Astrocyte (in vitro differentiated cells and primary cell): ENCODE measurements at regions not wholly inside any gene's neighbourhood (a gene's known extent, or its start where the extent isn't known, plus 50 kb on each side); places are given as distances from the start of the nearest gene placed in this dataset. TPM values are rescaled to one million over a fixed set of nuclear protein-coding genes. Genes with fewer than 3 reads are reported as not detected.

Experiments
- DNase-seq: peaks from one replicate; pipeline ENCODE4 v3.0.0-alpha.2; 2010; ENCODE audit warnings: low read depth
- FAIRE-seq: peaks from 2 replicates; lab custom pipeline; 2011; peaks lifted over from hg19 to GRCh38; lab: Jason Lieb, UNC
- H2AFZ ChIP-seq: 2 replicates; pipeline ENCODE4 v1.6.0; 2012; ENCODE audit warnings: low read depth, low read length, inconsistent platforms
- H3K27ac ChIP-seq: 2 replicates; pipeline ENCODE4 v1.5.1; 2011; ENCODE audit warnings: low read depth, low read length, inconsistent platforms
- H3K27me3 ChIP-seq: 2 replicates; pipeline ENCODE4 v1.6.0; 2011; ENCODE audit warnings: low read length, inconsistent platforms; ENCODE audit not compliant: insufficient read depth
- H3K36me3 ChIP-seq: 2 replicates; pipeline ENCODE4 v1.5.1; 2011; ENCODE audit warnings: low read length, inconsistent platforms; ENCODE audit not compliant: insufficient read depth
- H3K4me1 ChIP-seq: 2 replicates; pipeline ENCODE4 v1.5.1; 2011; ENCODE audit warnings: low read length, inconsistent platforms; ENCODE audit not compliant: insufficient read depth
- H3K4me2 ChIP-seq: 2 replicates; pipeline ENCODE4 v1.6.0; 2012; ENCODE audit warnings: low read length, inconsistent platforms
- H3K4me3 ChIP-seq: 2 replicates; pipeline ENCODE4 v1.5.1; 2011; ENCODE audit warnings: low read depth, mild to moderate bottlenecking, low read length, inconsistent platforms; ENCODE audit not compliant: insufficient read depth
- H3K79me2 ChIP-seq: 2 replicates; pipeline ENCODE4 v1.6.0; 2012; ENCODE audit warnings: mild to moderate bottlenecking, low read length, inconsistent platforms; ENCODE audit not compliant: insufficient read depth
- H3K9ac ChIP-seq: 2 replicates; pipeline ENCODE4 v1.6.0; 2012; ENCODE audit warnings: mild to moderate bottlenecking, low read length, inconsistent platforms
- H3K9me3 ChIP-seq: 2 replicates; pipeline ENCODE4 v1.5.1; 2012; ENCODE audit warnings: low read depth, mild to moderate bottlenecking, low read length, inconsistent platforms; ENCODE audit not compliant: insufficient read depth
- H4K20me1 ChIP-seq: 2 replicates; pipeline ENCODE4 v1.6.0; 2012; ENCODE audit warnings: low read length, inconsistent platforms; ENCODE audit not compliant: insufficient read depth
- H3K27ac Mint-ChIP-seq: one replicate; pipeline ENCODE4 v1.8.0; 2021; ENCODE audit warnings: mild to moderate bottlenecking, mixed read lengths; ENCODE audit not compliant: unreplicated experiment
- H3K27me3 Mint-ChIP-seq: one replicate; pipeline ENCODE4 v1.8.0; 2021; ENCODE audit warnings: low read depth, mixed read lengths; ENCODE audit not compliant: unreplicated experiment
- H3K36me3 Mint-ChIP-seq: one replicate; pipeline ENCODE4 v1.8.0; 2021; ENCODE audit warnings: low read depth, mixed read lengths; ENCODE audit not compliant: unreplicated experiment
- H3K4me1 Mint-ChIP-seq: one replicate; pipeline ENCODE4 v1.8.0; 2021; ENCODE audit warnings: low read depth, mixed read lengths; ENCODE audit not compliant: unreplicated experiment
- H3K4me3 Mint-ChIP-seq: one replicate; pipeline ENCODE4 v1.8.0; 2021; ENCODE audit warnings: mild to moderate bottlenecking, moderate library complexity, mixed read lengths; ENCODE audit not compliant: unreplicated experiment
- H3K9me3 Mint-ChIP-seq: one replicate; pipeline ENCODE4 v1.8.0; 2021; ENCODE audit warnings: mild to moderate bottlenecking, mixed read lengths; ENCODE audit not compliant: unreplicated experiment
- EZH2 ChIP-seq: IDR thresholded peaks from 2 replicates; pipeline ENCODE4 v1.6.1; 2012; ENCODE audit warnings: mild to moderate bottlenecking, low read length, inconsistent platforms; ENCODE audit not compliant: insufficient read depth
- microRNA-seq: library from miRNA; unstranded; fragments of <30 nt; microRNA quantifications from one replicate; pipeline ENCODE4 v1.2.0, GENCODE V29; 2020
- TF ChIP-seq, protein P1 (sequence below): IDR thresholded peaks from 2 replicates; pipeline ENCODE4 v1.5.1; 2011; ENCODE audit warnings: low read depth, mild to moderate bottlenecking, inconsistent platforms, low read length, moderate library complexity; ENCODE audit not compliant: insufficient read depth

- TF ChIP-seq, protein P1, sequence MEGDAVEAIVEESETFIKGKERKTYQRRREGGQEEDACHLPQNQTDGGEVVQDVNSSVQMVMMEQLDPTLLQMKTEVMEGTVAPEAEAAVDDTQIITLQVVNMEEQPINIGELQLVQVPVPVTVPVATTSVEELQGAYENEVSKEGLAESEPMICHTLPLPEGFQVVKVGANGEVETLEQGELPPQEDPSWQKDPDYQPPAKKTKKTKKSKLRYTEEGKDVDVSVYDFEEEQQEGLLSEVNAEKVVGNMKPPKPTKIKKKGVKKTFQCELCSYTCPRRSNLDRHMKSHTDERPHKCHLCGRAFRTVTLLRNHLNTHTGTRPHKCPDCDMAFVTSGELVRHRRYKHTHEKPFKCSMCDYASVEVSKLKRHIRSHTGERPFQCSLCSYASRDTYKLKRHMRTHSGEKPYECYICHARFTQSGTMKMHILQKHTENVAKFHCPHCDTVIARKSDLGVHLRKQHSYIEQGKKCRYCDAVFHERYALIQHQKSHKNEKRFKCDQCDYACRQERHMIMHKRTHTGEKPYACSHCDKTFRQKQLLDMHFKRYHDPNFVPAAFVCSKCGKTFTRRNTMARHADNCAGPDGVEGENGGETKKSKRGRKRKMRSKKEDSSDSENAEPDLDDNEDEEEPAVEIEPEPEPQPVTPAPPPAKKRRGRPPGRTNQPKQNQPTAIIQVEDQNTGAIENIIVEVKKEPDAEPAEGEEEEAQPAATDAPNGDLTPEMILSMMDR: no peak
- no peak for TF ChIP-seq EZH2
- no peaks in the 10 kb centered on the region for H4K20me1 ChIP-seq
- H3K4me1 ChIP-seq: no peaks in the 10 kb centered on the region
- Mint-ChIP-seq H3K4me3 (no peak overlapping the region), H3K4me1 (no peaks in the 10 kb centered on the region), H3K36me3 (no peaks in the 10 kb centered on the region), H3K9me3 (no peaks in the 10 kb centered on the region), H3K27me3 (peaks cover 43% of the 10 kb centered on the region), H3K27ac (no peak overlapping the region)
- no peaks in the 10 kb centered on the region for H3K36me3 ChIP-seq
- no peak overlapping the region for H3K4me2 ChIP-seq
- FAIRE-seq (no peak), DNase-seq (no peak)
- no peaks in the 10 kb centered on the region for H3K9me3 ChIP-seq
- no peak overlapping the region for H2AFZ ChIP-seq
- H3K4me3 ChIP-seq: no peak overlapping the region
- H3K27ac ChIP-seq: no peak overlapping the region
- H3K27me3 ChIP-seq: peaks cover 7% of the 10 kb centered on the region
- no peaks in the 10 kb centered on the region for H3K79me2 ChIP-seq
- H3K9ac ChIP-seq: no peak overlapping the region
These were observed 50.8 kb upstream of the MLN start for GRCh38 chr6:33854572-33855030.

GRCh38 chr6:33853736-33854135, 49.9 kb upstream of the MLN start:
- H3K36me3 ChIP-seq: no peaks in the 10 kb centered on the region
- no peaks in the 10 kb centered on the region for H3K4me1 Mint-ChIP-seq
- H3K4me2 ChIP-seq: no peak overlapping the region
- H3K4me3 Mint-ChIP-seq: no peak overlapping the region
- H4K20me1 ChIP-seq: no peaks in the 10 kb centered on the region
- H3K27me3 ChIP-seq: peaks cover 7% of the 10 kb centered on the region
- H3K36me3 Mint-ChIP-seq: no peaks in the 10 kb centered on the region
- FAIRE-seq (no peak), DNase-seq (no peak)
- no peak overlapping the region for H3K27ac Mint-ChIP-seq
- no peaks in the 10 kb centered on the region for H3K9me3 ChIP-seq
- no peak for TF ChIP-seq EZH2
- TF ChIP-seq, protein P1: no peak
- H3K4me1 ChIP-seq: no peaks in the 10 kb centered on the region
- H3K27me3 Mint-ChIP-seq: peaks cover 45% of the 10 kb centered on the region
- H2AFZ ChIP-seq: no peak overlapping the region
- no peak overlapping the region for H3K9ac ChIP-seq
- H3K9me3 Mint-ChIP-seq: no peaks in the 10 kb centered on the region
- H3K27ac ChIP-seq: no peak overlapping the region
- no peaks in the 10 kb centered on the region for H3K79me2 ChIP-seq
- H3K4me3 ChIP-seq: no peak overlapping the region

Small RNA genes lying in the stretch of these regions (microRNA-seq; reads per million reads assigned to microRNA genes)
- gene MIR7159: not detected
